ENCODE measurements at regions not wholly inside any gene's neighbourhood (a gene's known extent, or its start where the extent isn't known, plus 50 kb on each side); places are given as distances from the start of the nearest gene placed in this dataset.

DNA sequence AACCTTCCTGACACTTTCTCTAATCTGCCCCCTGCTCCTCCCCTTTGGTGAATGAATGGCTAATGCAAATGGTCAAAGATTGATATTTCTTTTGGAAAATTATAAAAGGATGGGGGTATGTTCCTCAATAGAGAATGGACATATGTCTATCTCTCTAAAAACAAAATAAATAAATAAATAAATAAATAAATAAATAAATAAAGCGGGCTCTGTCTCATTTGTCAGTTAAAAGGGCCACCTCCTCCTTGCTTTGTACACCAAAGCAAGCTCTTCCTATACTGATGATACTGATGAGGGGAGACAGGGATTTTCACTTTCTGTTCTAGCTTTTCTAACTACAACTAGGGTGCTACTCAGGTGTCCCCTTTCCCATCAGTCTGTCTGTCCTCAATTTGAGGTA is 135.5 kb upstream of the SPACA1 start:
- H3K36me3 ChIP-seq (ENCODE audit: control insufficient read depth, insufficient read depth, low read length): no peaks in the 10 kb centered on the region
- no peaks in the 10 kb centered on the region for H3K27me3 ChIP-seq (ENCODE audit: control insufficient read depth, insufficient read depth, low read length, poor library complexity, severe bottlenecking)
- Mint-ChIP-seq H3K9me3 (peaks cover 11% of the 10 kb centered on the region), H3K4me1 (no peaks in the 10 kb centered on the region), H3K27ac (no peak overlapping the region), H3K4me3 (no peak overlapping the region), H3K36me3 (ENCODE audit: low read depth) (no peaks in the 10 kb centered on the region), H3K27me3 (ENCODE audit: insufficient read depth) (no peaks in the 10 kb centered on the region)
- H3K9ac ChIP-seq (ENCODE audit: extremely low read depth, low read length, poor library complexity, severe bottlenecking): no peak overlapping the region
- TF ChIP-seq, protein P1, sequence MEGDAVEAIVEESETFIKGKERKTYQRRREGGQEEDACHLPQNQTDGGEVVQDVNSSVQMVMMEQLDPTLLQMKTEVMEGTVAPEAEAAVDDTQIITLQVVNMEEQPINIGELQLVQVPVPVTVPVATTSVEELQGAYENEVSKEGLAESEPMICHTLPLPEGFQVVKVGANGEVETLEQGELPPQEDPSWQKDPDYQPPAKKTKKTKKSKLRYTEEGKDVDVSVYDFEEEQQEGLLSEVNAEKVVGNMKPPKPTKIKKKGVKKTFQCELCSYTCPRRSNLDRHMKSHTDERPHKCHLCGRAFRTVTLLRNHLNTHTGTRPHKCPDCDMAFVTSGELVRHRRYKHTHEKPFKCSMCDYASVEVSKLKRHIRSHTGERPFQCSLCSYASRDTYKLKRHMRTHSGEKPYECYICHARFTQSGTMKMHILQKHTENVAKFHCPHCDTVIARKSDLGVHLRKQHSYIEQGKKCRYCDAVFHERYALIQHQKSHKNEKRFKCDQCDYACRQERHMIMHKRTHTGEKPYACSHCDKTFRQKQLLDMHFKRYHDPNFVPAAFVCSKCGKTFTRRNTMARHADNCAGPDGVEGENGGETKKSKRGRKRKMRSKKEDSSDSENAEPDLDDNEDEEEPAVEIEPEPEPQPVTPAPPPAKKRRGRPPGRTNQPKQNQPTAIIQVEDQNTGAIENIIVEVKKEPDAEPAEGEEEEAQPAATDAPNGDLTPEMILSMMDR (conservative IDR thresholded peaks at IDR 0.05): no peak
- WGBS, 2 experiments (ENCODE audit: insufficient coverage in 1 of 2, insufficient read length in 1 of 2): 100% methylated on average over 1 of the region's 1 CpG; no CpG with 5 or more reads in 1 of the 2 experiments
- no peak overlapping the region for H3K27ac ChIP-seq (ENCODE audit: low read depth, low read length)
- H3K4me3 ChIP-seq (ENCODE audit: low read length): no peak overlapping the region
- no peaks in the 10 kb centered on the region for H3K4me1 ChIP-seq (ENCODE audit: control insufficient read depth, insufficient read depth, low read length)
- peaks cover 12% of the 10 kb centered on the region for H3K9me3 ChIP-seq (ENCODE audit: control insufficient read depth, low read length)
- DNase-seq: no peak

DNA sequence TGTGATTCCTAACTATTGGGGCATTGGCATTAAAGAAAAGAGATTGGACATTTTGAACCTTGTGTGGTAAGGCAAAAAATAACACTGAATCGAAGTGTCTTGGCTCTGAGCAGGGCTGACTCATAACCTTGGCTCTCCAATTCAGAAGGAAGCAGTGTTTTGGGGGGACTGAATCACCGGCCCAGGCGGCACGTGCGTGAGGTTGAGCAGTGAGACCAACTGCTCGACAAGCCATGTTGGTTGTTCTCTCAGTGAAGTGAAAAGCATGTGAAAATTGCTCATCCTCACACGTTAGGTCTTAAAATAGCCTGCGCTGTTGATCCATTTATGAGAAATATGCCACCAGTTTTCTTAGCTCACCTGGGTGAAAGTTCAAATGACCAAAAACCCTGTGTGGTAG is 137.8 kb upstream of the SPACA1 start:
- H3K4me1 Mint-ChIP-seq: peaks cover 3% of the 10 kb centered on the region

DNA sequence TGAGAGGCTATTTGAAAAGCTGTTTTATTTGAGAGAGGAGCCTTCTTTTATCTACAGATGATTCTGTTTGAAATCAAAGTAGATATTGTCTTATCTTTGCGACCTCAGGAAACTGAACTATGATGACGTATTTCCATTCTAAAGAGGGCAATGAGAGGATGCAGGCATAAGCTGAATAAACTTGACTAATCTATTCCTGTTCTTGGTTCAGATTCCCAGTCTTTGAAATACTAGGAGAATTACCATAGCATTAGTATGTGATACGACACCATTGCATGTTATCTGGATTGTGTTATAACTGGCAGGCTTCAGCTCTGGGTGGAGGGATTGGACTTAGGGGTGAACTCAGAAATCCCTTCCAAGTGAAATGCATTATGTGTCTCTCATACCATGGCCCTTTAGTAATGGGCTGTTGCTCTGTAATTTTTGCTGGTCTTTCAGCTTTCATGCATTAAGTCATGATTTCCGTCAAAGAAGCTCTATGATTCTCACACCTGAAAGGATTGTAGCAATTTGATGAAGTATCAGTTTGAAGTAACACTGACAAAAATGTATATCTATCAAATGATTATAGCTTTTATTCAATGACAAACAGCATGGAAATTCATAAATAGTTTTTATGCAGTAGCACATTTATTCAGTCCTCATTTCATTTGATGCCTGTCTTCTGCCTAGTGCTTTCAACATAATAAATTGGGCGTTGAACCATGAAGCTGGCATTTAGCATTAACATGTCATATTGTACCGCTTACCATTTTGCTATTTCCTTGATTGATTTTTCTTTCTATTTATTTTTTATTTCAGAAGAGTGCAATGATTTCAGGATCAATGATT is 138.4 kb upstream of the SPACA1 start:
- TF ChIP-seq, protein P1 (conservative IDR thresholded peaks at IDR 0.05): no peak
- Mint-ChIP-seq H3K27ac (no peak overlapping the region), H3K4me1 (peaks cover 4% of the 10 kb centered on the region), H3K9me3 (no peaks in the 10 kb centered on the region), H3K4me3 (no peak overlapping the region), H3K27me3 (ENCODE audit: insufficient read depth) (no peaks in the 10 kb centered on the region), H3K36me3 (ENCODE audit: low read depth) (no peaks in the 10 kb centered on the region)
- WGBS, 2 experiments (ENCODE audit: insufficient coverage in 1 of 2, insufficient read length in 1 of 2): 91 to 98% methylated on average over 5 to 6 of the region's 6 CpGs
- DNase-seq: no peak
- Histone ChIP-seq H3K9ac (ENCODE audit: extremely low read depth, low read length, poor library complexity, severe bottlenecking) (no peak overlapping the region), H3K27ac (ENCODE audit: low read depth, low read length) (no peak overlapping the region), H3K9me3 (ENCODE audit: control insufficient read depth, low read length) (no peaks in the 10 kb centered on the region), H3K4me3 (ENCODE audit: low read length) (no peak overlapping the region), H3K36me3 (ENCODE audit: control insufficient read depth, insufficient read depth, low read length) (no peaks in the 10 kb centered on the region), H3K4me1 (ENCODE audit: control insufficient read depth, insufficient read depth, low read length) (peaks cover 4% of the 10 kb centered on the region), H3K27me3 (ENCODE audit: control insufficient read depth, insufficient read depth, low read length, poor library complexity, severe bottlenecking) (no peaks in the 10 kb centered on the region)

More for the DNA sequence above, 137.8 kb upstream of the SPACA1 start:
- WGBS, 2 experiments (ENCODE audit: insufficient coverage in 1 of 2, insufficient read length in 1 of 2): 92 to 94% methylated on average over 5 to 8 of the region's 8 CpGs
- no peaks in the 10 kb centered on the region for H3K9me3 ChIP-seq (ENCODE audit: control insufficient read depth, low read length)
- no peaks in the 10 kb centered on the region for H3K4me1 ChIP-seq (ENCODE audit: control insufficient read depth, insufficient read depth, low read length)
- TF ChIP-seq, protein P1 (conservative IDR thresholded peaks at IDR 0.05): no peak
- no peaks in the 10 kb centered on the region for H3K36me3 Mint-ChIP-seq (ENCODE audit: low read depth)
- no peaks in the 10 kb centered on the region for H3K9me3 Mint-ChIP-seq
- no peak overlapping the region for H3K27ac Mint-ChIP-seq
- H3K9ac ChIP-seq (ENCODE audit: extremely low read depth, low read length, poor library complexity, severe bottlenecking): no peak overlapping the region
- no peaks in the 10 kb centered on the region for H3K27me3 Mint-ChIP-seq (ENCODE audit: insufficient read depth)
- no peaks in the 10 kb centered on the region for H3K27me3 ChIP-seq (ENCODE audit: control insufficient read depth, insufficient read depth, low read length, poor library complexity, severe bottlenecking)
- no peak for DNase-seq
- H3K4me3 Mint-ChIP-seq: no peak overlapping the region
- no peaks in the 10 kb centered on the region for H3K36me3 ChIP-seq (ENCODE audit: control insufficient read depth, insufficient read depth, low read length)
- no peak overlapping the region for H3K27ac ChIP-seq (ENCODE audit: low read depth, low read length)
- no peak overlapping the region for H3K4me3 ChIP-seq (ENCODE audit: low read length)

Data from endodermal cell (in vitro differentiated cells).